B cell (primary cell): ENCODE measurements at regions not wholly inside any gene's neighbourhood (a gene's known extent, or its start where the extent isn't known, plus 50 kb on each side); places are given as distances from the start of the nearest gene placed in this dataset.

Experiments used
- EZH2 ChIP-seq: IDR thresholded peaks from 2 replicates; pipeline ENCODE4 v1.6.1; 2012; ENCODE audit warnings: borderline replicate concordance, low read depth, mild to moderate bottlenecking, moderate library complexity, low read length; ENCODE audit not compliant: insufficient read depth, poor library complexity, severe bottlenecking
- TF ChIP-seq, protein P1 (sequence below): fragments of 200-600 bp; IDR thresholded peaks from one replicate; pipeline ENCODE4 v1.8.0; 2022; ENCODE audit warnings: antibody characterized with exemption, mild to moderate bottlenecking

GRCh38 chr6:115766745-115767462 is 293.8 kb downstream of the FRK start:
- TF ChIP-seq, protein P1, sequence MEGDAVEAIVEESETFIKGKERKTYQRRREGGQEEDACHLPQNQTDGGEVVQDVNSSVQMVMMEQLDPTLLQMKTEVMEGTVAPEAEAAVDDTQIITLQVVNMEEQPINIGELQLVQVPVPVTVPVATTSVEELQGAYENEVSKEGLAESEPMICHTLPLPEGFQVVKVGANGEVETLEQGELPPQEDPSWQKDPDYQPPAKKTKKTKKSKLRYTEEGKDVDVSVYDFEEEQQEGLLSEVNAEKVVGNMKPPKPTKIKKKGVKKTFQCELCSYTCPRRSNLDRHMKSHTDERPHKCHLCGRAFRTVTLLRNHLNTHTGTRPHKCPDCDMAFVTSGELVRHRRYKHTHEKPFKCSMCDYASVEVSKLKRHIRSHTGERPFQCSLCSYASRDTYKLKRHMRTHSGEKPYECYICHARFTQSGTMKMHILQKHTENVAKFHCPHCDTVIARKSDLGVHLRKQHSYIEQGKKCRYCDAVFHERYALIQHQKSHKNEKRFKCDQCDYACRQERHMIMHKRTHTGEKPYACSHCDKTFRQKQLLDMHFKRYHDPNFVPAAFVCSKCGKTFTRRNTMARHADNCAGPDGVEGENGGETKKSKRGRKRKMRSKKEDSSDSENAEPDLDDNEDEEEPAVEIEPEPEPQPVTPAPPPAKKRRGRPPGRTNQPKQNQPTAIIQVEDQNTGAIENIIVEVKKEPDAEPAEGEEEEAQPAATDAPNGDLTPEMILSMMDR = no peak
- no peak for TF ChIP-seq EZH2
